IMR-90 (cell line): ENCODE measurements at regions not wholly inside any gene's neighbourhood (a gene's known extent, or its start where the extent isn't known, plus 50 kb on each side); places are given as distances from the start of the nearest gene placed in this dataset.

Experiments
- ATAC-seq: fragments of 200-7000 bp; cut with Tn5 transposase; 2 replicates; pipeline ENCODE4 v1.9.1; 2020; ENCODE audit warnings: low read depth, mild to moderate bottlenecking, moderate library complexity
- BruUV-seq: library from RNA; stranded (reverse); fragments of 400-500 nt; replicated peaks from 2 replicates; lab custom pipeline; 2021; lab: Mats Ljungman, UMichigan
- CTCF ChIA-PET: fragments of 300-600 bp; formaldehyde crosslinking; extraction: SDS; loops from one replicate; lab custom pipeline; 2021; ENCODE audit warnings: antibody characterized with exemption; lab: Yijun Ruan, JAX
- POLR2A ChIA-PET: fragments of 300-600 bp; sonication (Branson Sonifier 250); formaldehyde crosslinking; loops from one replicate; lab custom pipeline; 2022; ENCODE audit warnings: antibody characterized with exemption; ENCODE audit not compliant: unreplicated experiment; lab: Charles Lee
- DNase-seq: peaks from one replicate; pipeline ENCODE4 v3.0.0; 2013
- H2AFZ ChIP-seq: replicated peaks from 2 replicates; pipeline ENCODE3; 2013; ENCODE audit warnings: low read length, mild to moderate bottlenecking; ENCODE audit not compliant: poor library complexity
- H2AK5ac ChIP-seq: 2 replicates; pipeline ENCODE4 v1.6.1; 2013; ENCODE audit warnings: low read depth, low read length, inconsistent platforms
- H2AK9ac ChIP-seq: replicated peaks from 2 replicates; pipeline ENCODE3; 2013; ENCODE audit warnings: mild to moderate bottlenecking, low read depth, low read length, moderate library complexity; ENCODE audit not compliant: poor library complexity
- H2BK120ac ChIP-seq: 2 replicates; pipeline ENCODE4 v1.6.1; 2013; ENCODE audit warnings: low read depth, low read length, inconsistent platforms
- H2BK15ac ChIP-seq: 3 replicates; pipeline ENCODE4 v1.6.1; 2013; ENCODE audit warnings: low read depth, low read length, inconsistent platforms
- H2BK20ac ChIP-seq: 2 replicates; pipeline ENCODE4 v1.6.1; 2013; ENCODE audit warnings: low read depth, mild to moderate bottlenecking, inconsistent platforms, low read length, moderate library complexity
- H2BK5ac ChIP-seq: 2 replicates; pipeline ENCODE4 v1.6.1; 2013; ENCODE audit warnings: mild to moderate bottlenecking, low read depth, low read length, inconsistent platforms; ENCODE audit not compliant: poor library complexity, severe bottlenecking
- H3K14ac ChIP-seq: replicated peaks from 2 replicates; pipeline ENCODE4 v1.6.1; 2013; ENCODE audit warnings: low read depth, low read length, inconsistent platforms
- H3K18ac ChIP-seq: 2 replicates; pipeline ENCODE4 v1.6.1; 2013; ENCODE audit warnings: low read depth, low read length, control low read depth
- H3K23ac ChIP-seq: 2 replicates; pipeline ENCODE4 v1.6.1; 2013; ENCODE audit warnings: low read depth, low read length, inconsistent platforms
- H3K27ac ChIP-seq: 2 replicates; pipeline ENCODE4 v1.5.1; 2013; ENCODE audit warnings: mild to moderate bottlenecking, control low read depth, low read length; ENCODE audit not compliant: insufficient read depth
- H3K27me3 ChIP-seq: 2 replicates; pipeline ENCODE4 v1.6.1; 2013; ENCODE audit warnings: low read length; ENCODE audit not compliant: control insufficient read depth, insufficient read depth
- H3K36me3 ChIP-seq: 2 replicates; pipeline ENCODE4 v1.6.1; 2013; ENCODE audit warnings: low read length, mixed read lengths; ENCODE audit not compliant: control insufficient read depth, insufficient read depth
- H3K4ac ChIP-seq: 2 replicates; pipeline ENCODE4 v1.6.1; 2013; ENCODE audit warnings: low read depth, low read length, inconsistent platforms
- H3K4me1 ChIP-seq: 2 replicates; pipeline ENCODE4 v1.6.1; 2013; ENCODE audit warnings: low read length, mixed read lengths; ENCODE audit not compliant: control insufficient read depth, insufficient read depth
- H3K4me2 ChIP-seq: 2 replicates; pipeline ENCODE4 v1.6.1; 2013; ENCODE audit warnings: low read depth, mild to moderate bottlenecking, control low read depth, low read length, moderate library complexity
- H3K4me3 ChIP-seq: 2 replicates; pipeline ENCODE4 v1.5.1; 2013; ENCODE audit warnings: low read depth, mild to moderate bottlenecking, control low read depth, low read length, moderate library complexity; ENCODE audit not compliant: insufficient read depth
- H3K56ac ChIP-seq: 2 replicates; pipeline ENCODE4 v1.6.1; 2013; ENCODE audit warnings: low read length, inconsistent platforms; ENCODE audit not compliant: insufficient read depth; ENCODE audit errors: extremely low read depth
- H3K79me1 ChIP-seq, 2 experiments: 2 replicates each; pipeline ENCODE4 v1.6.1; 2013; ENCODE audit warnings: low read length in 2 of 2, inconsistent platforms in 1 of 2, low read depth in 1 of 2
- H3K9ac ChIP-seq: 2 replicates; pipeline ENCODE4 v1.6.1; 2013; ENCODE audit warnings: low read depth, low read length, control low read depth
- H3K9me1 ChIP-seq: 2 replicates; pipeline ENCODE4 v1.6.1; 2013; ENCODE audit warnings: low read length, inconsistent platforms; ENCODE audit not compliant: insufficient read depth
- H3K9me3 ChIP-seq: 2 replicates; pipeline ENCODE4 v1.6.1; 2013; ENCODE audit warnings: low read length; ENCODE audit not compliant: control insufficient read depth, insufficient read depth
- H4K20me1 ChIP-seq: 2 replicates; pipeline ENCODE4 v1.6.1; 2013; ENCODE audit warnings: low read length, inconsistent platforms; ENCODE audit not compliant: insufficient read depth
- H4K5ac ChIP-seq: 2 replicates; pipeline ENCODE4 v1.6.1; 2013; ENCODE audit warnings: mild to moderate bottlenecking, low read depth, low read length, control low read depth
- H4K8ac ChIP-seq, 2 experiments: 2 replicates each; pipeline ENCODE4 v1.6.1; 2013; ENCODE audit warnings: low read depth in 2 of 2, low read length in 2 of 2, control low read depth in 1 of 2, inconsistent platforms in 1 of 2
- H4K91ac ChIP-seq: 2 replicates; pipeline ENCODE4 v1.6.1; 2013; ENCODE audit warnings: low read depth, low read length, inconsistent platforms; ENCODE audit not compliant: insufficient read depth
- BHLHE40 ChIP-seq: fragments of 150-350 bp; IDR thresholded peaks from 2 replicates; pipeline ENCODE4 v1.6.1; 2016; ENCODE audit warnings: mild to moderate bottlenecking, low read depth, low read length
- CEBPB ChIP-seq: IDR thresholded peaks from 2 replicates; pipeline ENCODE4 v1.6.1; 2012; ENCODE audit warnings: low read depth, low read length, improper control_type of control experiment
- CHD1 ChIP-seq: IDR thresholded peaks from 2 replicates; pipeline ENCODE4 v1.6.1; 2012; ENCODE audit warnings: low read depth, low read length, improper control_type of control experiment
- FOS ChIP-seq: fragments of 150-350 bp; IDR thresholded peaks from 2 replicates; pipeline ENCODE4 v1.6.1; 2016; ENCODE audit warnings: low read depth, low read length
- MAFK ChIP-seq: IDR thresholded peaks from 2 replicates; pipeline ENCODE4 v1.6.1; 2012; ENCODE audit warnings: low read depth, low read length, improper control_type of control experiment
- MAZ ChIP-seq: IDR thresholded peaks from 2 replicates; pipeline ENCODE4 v1.6.1; 2012; ENCODE audit warnings: low read depth, mild to moderate bottlenecking, low read length, improper control_type of control experiment, moderate library complexity, borderline replicate concordance
- MXI1 ChIP-seq: IDR thresholded peaks from 2 replicates; pipeline ENCODE4 v1.6.1; 2012; ENCODE audit warnings: low read depth, mild to moderate bottlenecking, low read length, moderate library complexity, borderline replicate concordance
- NFE2L2 ChIP-seq: fragments of 150-350 bp; IDR thresholded peaks from 2 replicates; pipeline ENCODE4 v1.6.1; 2016; ENCODE audit warnings: low read depth, mild to moderate bottlenecking, low read length
- POLR2A ChIP-seq: IDR thresholded peaks from 2 replicates; pipeline ENCODE4 v1.6.1; 2012; ENCODE audit warnings: mild to moderate bottlenecking, low read depth, low read length
- RAD21 ChIP-seq: IDR thresholded peaks from 2 replicates; pipeline ENCODE4 v1.6.1; 2012; ENCODE audit warnings: low read length, improper control_type of control experiment
- RCOR1 ChIP-seq: IDR thresholded peaks from 2 replicates; pipeline ENCODE4 v1.6.1; 2012; ENCODE audit warnings: mild to moderate bottlenecking, low read length, improper control_type of control experiment; ENCODE audit not compliant: insufficient replicate concordance
- RFX5 ChIP-seq: IDR thresholded peaks from 2 replicates; pipeline ENCODE4 v1.8.0; 2012; ENCODE audit warnings: low read depth, mild to moderate bottlenecking, low read length, moderate library complexity
- SMC3 ChIP-seq: fragments of 150-350 bp; IDR thresholded peaks from 2 replicates; pipeline ENCODE4 v1.6.1; 2016; ENCODE audit warnings: low read depth, mild to moderate bottlenecking, antibody characterized with exemption, low read length, moderate library complexity
- WGBS, 2 experiments: methylation state at CpG; one replicate each; pipeline versions ENCODE4 v1.1.5 to v1.1.7; 2013; ENCODE audit warnings: missing lambda C conversion rate in 2 of 2; ENCODE audit not compliant: insufficient read length in 1 of 2; ENCODE audit errors: extremely low coverage in 2 of 2; 5-methylcytosine and 5-hydroxymethylcytosine counted together
- dilution Hi-C: fragments of 300-500 bp; cut with HindIII; formaldehyde crosslinking; loops from one replicate; pipeline ENCODE4 v1.14.3; 2018; ENCODE audit warnings: low sequenced_read_pairs; ENCODE audit not compliant: unreplicated experiment
- in situ Hi-C: fragments of 300-500 bp; cut with MboI; formaldehyde crosslinking; loops from 3 replicates; pipeline ENCODE4 v1.14.3; 2019; ENCODE audit warnings: low sequenced_read_pairs, inconsistent platforms, mixed read lengths
- intact Hi-C: fragments of 100-400 bp; cut with micrococcal nuclease; formaldehyde crosslinking; loops from 2 replicates; pipeline ENCODE4 v1.10.0; 2022
- TF ChIP-seq, protein P1 (sequence below): fragments of 150-350 bp; IDR thresholded peaks from 2 replicates; pipeline ENCODE4 v1.6.1; 2016; ENCODE audit warnings: low read depth, mild to moderate bottlenecking, low read length, moderate library complexity, borderline replicate concordance
- TF ChIP-seq, protein P2 (sequence below): fragments of 150-350 bp; IDR thresholded peaks from 2 replicates; pipeline ENCODE4 v1.6.1; 2017; ENCODE audit warnings: mild to moderate bottlenecking, antibody characterized with exemption, low read length, low read depth
- TF ChIP-seq, protein P3 (sequence below): conservative IDR thresholded peaks from 2 replicates; pipeline ENCODE4 v1.5.1; 2012; ENCODE audit warnings: mild to moderate bottlenecking, low read depth, low read length, improper control_type of control experiment

DNA sequence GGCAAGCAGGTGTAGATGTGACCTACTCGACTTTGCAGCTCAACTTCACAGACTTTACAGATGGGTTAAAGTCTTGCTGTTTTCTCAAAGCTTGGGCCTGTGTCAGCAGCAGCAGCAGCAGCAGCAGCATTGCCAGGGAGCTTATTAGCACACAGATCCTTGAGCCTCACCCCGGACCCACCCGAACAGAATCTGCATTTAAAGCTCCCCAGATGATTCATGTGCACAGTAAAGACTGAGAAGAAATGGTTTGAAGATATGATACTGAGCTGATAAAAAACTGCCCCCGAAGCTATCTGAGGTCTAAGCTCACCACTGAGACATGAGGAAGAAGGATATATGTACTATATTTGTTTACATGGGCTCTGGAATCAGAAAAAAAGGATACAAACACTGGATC, 231.7 kb downstream of the ARPP21 start:
- Histone ChIP-seq H4K5ac (no peak overlapping the region), H2BK5ac (no peak overlapping the region), H3K9me1 (no peaks in the 10 kb centered on the region), H2AFZ (no peak overlapping the region), H2AK5ac (no peak overlapping the region), H3K4ac (no peak overlapping the region), H4K8ac (no peak overlapping the region), H3K9me3 (no peaks in the 10 kb centered on the region), H3K27ac (no peak overlapping the region), H3K79me1 (no peaks in the 10 kb centered on the region), H2AK9ac (no peak overlapping the region), H2BK120ac (no peak overlapping the region), H3K36me3 (no peaks in the 10 kb centered on the region), H2BK15ac (no peak overlapping the region), H3K23ac (no peak overlapping the region), H4K20me1 (no peaks in the 10 kb centered on the region), H3K4me1 (no peaks in the 10 kb centered on the region), H4K91ac (no peak overlapping the region), H3K9ac (no peak overlapping the region), H3K4me3 (no peak overlapping the region), H3K27me3 (no peaks in the 10 kb centered on the region), H3K14ac (no peak overlapping the region), H3K4me2 (no peak overlapping the region), H2BK20ac (no peak overlapping the region), H3K18ac (no peak overlapping the region), H3K56ac (no peak overlapping the region)
- ATAC-seq (no peak), DNase-seq (no peak)
- POLR2A ChIA-PET = no interaction called here
- dilution Hi-C loops (no loop called here), in situ Hi-C loops (no loop called here), intact Hi-C loops (no loop called here)
- TF ChIP-seq, protein P1, sequence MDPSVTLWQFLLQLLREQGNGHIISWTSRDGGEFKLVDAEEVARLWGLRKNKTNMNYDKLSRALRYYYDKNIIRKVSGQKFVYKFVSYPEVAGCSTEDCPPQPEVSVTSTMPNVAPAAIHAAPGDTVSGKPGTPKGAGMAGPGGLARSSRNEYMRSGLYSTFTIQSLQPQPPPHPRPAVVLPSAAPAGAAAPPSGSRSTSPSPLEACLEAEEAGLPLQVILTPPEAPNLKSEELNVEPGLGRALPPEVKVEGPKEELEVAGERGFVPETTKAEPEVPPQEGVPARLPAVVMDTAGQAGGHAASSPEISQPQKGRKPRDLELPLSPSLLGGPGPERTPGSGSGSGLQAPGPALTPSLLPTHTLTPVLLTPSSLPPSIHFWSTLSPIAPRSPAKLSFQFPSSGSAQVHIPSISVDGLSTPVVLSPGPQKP = no peak
- TF ChIP-seq MAZ (no peak), BHLHE40 (no peak), RFX5 (no peak), MXI1 (no peak), CHD1 (no peak), FOS (no peak), CEBPB (no peak), RAD21 (no peak), RCOR1 (no peak), MAFK (no peak), NFE2L2 (no peak), SMC3 (no peak), POLR2A (no peak)
- TF ChIP-seq, protein P2, sequence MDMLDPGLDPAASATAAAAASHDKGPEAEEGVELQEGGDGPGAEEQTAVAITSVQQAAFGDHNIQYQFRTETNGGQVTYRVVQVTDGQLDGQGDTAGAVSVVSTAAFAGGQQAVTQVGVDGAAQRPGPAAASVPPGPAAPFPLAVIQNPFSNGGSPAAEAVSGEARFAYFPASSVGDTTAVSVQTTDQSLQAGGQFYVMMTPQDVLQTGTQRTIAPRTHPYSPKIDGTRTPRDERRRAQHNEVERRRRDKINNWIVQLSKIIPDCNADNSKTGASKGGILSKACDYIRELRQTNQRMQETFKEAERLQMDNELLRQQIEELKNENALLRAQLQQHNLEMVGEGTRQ = no peak
- TF ChIP-seq, protein P3, sequence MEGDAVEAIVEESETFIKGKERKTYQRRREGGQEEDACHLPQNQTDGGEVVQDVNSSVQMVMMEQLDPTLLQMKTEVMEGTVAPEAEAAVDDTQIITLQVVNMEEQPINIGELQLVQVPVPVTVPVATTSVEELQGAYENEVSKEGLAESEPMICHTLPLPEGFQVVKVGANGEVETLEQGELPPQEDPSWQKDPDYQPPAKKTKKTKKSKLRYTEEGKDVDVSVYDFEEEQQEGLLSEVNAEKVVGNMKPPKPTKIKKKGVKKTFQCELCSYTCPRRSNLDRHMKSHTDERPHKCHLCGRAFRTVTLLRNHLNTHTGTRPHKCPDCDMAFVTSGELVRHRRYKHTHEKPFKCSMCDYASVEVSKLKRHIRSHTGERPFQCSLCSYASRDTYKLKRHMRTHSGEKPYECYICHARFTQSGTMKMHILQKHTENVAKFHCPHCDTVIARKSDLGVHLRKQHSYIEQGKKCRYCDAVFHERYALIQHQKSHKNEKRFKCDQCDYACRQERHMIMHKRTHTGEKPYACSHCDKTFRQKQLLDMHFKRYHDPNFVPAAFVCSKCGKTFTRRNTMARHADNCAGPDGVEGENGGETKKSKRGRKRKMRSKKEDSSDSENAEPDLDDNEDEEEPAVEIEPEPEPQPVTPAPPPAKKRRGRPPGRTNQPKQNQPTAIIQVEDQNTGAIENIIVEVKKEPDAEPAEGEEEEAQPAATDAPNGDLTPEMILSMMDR = no peak
- CTCF ChIA-PET = no interaction called here
- no CpG with 5 or more reads among the region's 4 CpGs for WGBS, 2 experiments
- no TSS peak for BruUV-seq
